ENCODE measurements at regions not wholly inside any gene's neighbourhood (a gene's known extent, or its start where the extent isn't known, plus 50 kb on each side); places are given as distances from the start of the nearest gene placed in this dataset.
"Not testable (repeated sequence)": the region's sequence is repeated elsewhere in the genome, so short reads cannot be mapped to it uniquely, and the experiment has no call there.

DNA sequence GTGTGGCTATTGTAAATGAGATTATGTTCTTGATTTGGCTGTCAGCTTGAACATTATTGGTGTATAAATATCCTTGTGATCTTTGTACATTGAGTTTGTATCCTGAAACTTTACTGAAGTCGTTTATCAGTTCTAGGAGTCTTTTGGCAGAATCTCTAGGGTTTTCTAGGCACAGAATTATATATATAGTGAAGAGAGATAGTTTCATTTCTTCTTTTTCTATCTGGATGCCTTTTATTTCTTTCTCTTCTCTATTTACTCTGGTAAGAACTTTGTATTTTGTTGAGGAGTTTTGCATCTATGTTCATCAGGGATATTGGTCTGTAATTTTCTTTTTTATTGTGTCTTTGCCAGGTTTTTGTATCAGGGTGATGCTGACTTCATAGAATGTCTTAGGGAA is 589.2 kb upstream of the MAN1A1 start:
- DNase-seq = no peak

GRCh38 chr6:119934816-119935215 is 585.3 kb upstream of the MAN1A1 start:
- no peak for DNase-seq

DNA sequence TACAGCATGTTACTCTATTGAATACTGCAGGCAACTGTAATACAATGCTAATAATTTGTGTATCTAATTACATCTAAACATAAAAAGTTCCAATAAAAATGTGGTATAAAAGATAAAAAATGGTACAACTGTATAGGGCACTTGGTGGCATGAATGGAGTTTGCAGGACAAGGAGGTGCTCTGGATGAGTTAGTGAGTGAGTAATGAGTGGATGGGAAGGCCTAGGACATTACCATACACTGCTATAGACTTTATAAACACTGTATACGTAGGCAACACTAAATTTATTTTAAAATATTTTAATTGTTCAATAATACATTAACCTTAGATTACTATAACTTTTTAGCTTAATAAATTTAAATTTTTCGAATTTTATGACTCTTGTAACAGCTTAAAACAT is 579.6 kb upstream of the MAN1A1 start:
- DNase-seq = no peak

DNA sequence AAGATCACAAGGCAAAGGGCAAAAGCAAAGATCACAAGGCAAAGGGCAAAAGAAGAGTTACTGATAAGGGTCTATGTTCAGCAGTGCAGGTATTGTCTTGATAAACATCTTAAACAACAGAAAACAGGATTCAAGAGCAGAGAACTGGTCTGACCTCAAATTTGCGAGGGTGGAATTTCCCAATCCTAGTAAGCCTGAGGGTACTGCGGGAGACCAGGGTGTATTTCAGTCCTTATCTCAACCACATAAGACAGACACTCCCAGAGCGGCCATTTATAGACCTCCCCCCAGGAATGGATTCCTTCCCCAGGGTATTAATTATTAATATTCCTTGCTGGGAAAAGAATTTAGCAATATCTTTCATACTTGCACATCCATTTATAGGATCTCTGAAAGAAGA is 575.3 kb upstream of the MAN1A1 start:
- not testable (repeated sequence) for DNase-seq

DNA sequence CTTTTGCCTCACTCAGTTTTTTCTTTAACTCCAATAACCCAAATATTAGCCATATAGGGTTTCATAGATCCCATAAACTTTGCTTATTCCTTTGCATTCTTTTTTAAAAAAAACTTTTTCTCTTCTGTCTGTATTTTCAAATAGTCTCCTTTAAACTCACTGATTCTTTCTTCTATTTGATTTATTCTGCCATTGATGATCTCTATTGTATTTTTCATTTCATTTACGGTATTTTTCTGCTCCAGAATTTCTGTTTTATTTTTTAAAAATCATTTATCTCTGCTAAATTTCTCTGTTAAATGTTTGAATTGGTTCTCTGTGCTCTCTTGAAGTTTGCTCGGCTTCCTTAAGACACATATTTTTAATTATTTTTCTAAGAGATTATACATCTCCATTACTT is 573.3 kb upstream of the MAN1A1 start:
- no peak for DNase-seq

DNA sequence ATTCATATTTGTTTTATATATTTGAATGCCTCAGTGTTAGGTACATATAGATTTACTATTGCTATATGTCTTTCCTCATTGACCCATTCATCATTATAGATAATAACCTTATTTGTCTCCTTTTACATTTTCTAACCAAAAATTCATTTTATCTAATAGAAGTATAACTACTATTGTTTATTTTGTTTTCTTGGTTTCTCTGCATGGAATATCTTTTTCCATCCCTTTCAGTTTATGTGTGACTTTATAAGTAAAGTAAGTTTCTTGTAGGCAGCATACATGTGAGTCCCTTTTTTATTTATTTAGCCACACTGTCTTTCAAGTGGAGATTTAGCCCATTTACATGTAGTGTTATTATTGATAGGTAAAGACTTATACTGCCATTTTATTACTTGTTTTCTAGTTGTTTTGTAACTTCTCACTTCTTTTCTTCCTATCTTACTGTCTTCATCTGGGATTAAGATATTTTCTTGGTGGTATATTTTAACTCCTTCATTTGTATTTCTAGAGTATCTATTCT is 572.0 kb upstream of the MAN1A1 start:
- no peak for DNase-seq

- no peak for DNase-seq
Measured at GRCh38 chr6:119917186-119917585, 567.6 kb upstream of the MAN1A1 start.

DNA sequence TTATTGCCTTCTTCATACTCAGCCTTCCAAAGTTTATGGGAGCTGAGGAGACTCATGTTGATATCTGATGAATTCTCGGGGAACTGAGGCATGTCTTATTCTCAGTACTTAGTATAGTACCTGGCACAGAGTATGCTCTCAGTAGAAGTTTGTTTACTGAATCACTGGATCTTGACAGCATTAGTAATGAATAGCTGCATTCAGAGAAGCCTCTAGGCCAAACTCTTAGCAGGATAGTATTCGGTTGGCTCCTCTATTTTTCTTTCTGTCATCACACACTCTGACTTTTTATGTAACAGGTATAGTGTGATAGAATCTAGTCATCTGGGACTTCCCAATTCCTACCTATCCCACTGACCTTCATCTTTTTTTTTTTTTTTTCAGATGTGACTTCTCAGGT is 566.4 kb upstream of the MAN1A1 start:
- DNase-seq = no peak

DNA sequence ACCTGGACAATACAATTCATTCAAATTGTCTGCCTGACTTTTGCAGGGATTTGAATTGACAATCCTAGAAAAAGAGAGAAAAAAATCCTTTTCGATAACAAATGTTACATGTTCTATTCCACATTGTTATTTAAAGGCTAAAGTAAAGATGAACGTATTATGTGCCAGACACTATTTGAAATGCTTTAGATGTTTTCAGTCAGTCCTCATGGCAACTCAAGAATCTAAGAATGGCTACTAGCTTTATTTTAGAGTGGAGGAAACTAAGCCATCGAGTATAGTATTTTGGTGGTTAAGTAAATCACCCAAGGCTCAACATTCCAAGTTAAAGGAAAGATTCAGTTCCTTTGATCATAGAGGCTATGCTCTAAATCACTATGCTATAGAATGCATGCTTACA is 558.6 kb upstream of the MAN1A1 start:
- DNase-seq = no peak

DNA sequence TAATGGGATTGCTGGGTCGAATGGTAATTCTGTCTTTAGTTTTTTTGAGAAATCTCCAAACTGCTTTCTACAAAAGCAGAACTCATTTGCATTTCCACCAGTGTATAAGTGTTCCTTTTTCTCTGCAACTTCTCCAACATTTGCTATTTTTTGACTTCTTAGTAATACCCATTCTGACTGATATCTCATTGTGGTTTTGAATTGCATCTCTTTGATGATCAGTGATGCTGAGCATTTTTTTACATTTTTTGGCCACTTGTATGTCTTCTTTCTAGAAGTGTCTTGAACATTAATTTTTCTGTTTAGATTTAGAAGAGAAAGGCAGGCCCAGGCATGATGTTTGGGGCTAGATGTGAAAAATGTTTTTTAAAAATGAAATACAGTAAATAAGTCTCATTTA is 553.1 kb upstream of the MAN1A1 start:
- no peak for DNase-seq

DNA sequence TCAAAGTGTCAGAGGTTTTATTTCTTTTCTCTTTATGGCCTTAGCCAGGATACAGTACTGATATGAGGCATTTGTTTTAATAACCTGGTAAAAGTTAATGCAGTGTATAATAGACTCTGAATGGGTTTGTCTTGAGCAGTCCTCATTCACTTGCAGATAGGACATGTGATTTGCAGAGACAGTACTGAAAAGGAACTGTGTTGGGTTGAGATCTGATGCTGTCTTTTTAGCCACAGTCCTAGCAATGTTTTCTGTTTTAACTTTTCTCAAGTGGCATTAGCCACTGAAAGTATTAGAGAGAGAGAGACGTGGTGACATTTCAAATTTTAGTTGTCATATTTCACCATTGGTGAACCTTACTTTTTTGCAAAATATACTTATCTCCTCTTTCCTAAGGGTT is 547.2 kb upstream of the MAN1A1 start:
- DNase-seq = no peak

DNA sequence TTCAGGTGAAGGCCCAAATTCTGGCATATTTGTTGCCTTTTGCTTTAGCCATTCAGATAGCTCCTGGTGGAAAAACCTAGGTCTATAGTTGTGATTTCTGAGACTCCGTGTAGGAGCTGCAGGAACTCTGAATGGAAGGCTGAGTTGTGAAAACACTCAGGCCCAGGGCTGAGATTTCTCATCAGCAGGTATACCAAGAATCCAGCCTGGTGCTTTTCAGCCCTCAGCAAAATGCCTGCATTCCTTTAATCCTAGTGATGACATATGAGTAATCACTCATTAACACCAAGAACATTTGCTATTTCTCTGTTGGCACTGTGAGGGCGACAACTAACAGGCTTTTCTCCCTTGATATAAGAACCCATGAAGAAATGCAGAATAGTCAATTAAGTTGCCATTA is 546.1 kb upstream of the MAN1A1 start:
- no peak for DNase-seq

- no peak for DNase-seq
Measured at GRCh38 chr6:119894811-119895210, 545.2 kb upstream of the MAN1A1 start.

- DNase-seq = no peak
Measured at GRCh38 chr6:119891644-119892043, 542.1 kb upstream of the MAN1A1 start.

DNA sequence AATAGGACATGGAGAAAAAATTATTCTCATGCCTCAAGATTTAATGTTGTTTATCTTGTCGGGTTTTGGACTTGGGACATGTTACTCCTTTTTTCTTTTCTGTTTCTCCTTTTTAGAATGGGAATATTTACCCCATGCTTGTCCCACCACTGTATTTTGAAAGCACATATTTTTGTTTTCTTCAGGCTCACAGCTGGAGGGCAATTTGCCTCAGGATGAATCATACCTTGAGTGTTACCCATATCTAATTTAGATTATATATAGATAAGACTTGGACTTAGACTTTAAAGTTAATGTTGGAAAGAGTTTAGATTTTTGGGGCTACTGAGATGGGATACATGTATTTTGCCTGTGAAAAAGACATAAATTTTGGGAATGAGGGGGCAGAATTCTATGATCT is 541.6 kb upstream of the MAN1A1 start:
- DNase-seq = no peak

GRCh38 chr6:119890470-119890869 is 540.9 kb upstream of the MAN1A1 start:
- no peak for DNase-seq

GRCh38 chr6:119887666-119888065 is 538.1 kb upstream of the MAN1A1 start:
- no peak for DNase-seq

DNA sequence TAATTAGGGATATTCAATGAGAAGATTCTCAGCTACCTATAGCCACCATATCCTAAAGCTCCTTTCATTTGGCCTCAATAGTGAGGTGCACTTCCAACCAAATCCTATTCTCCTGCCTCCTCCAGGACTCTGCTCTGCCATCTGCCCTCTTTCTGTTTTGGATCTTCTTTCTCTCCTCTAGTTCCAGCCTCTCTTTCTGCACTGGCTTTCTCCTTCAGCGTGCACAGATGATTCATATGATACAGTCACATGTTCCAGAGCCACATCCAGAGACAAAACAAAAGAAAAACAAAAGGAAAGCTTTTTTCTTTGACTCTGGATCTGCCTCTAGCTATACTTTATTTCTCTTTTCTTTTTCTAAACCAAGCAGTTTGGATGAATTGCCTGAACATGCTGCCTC is 531.9 kb upstream of the MAN1A1 start:
- DNase-seq = no peak

GRCh38 chr6:119880840-119881239 is 531.3 kb upstream of the MAN1A1 start:
- no peak for DNase-seq

- no peak for DNase-seq
Measured at GRCh38 chr6:119879731-119880130, 530.2 kb upstream of the MAN1A1 start.

- no peak for DNase-seq
Measured at GRCh38 chr6:119874381-119874780, 524.8 kb upstream of the MAN1A1 start.

GRCh38 chr6:119873107-119873506 is 523.5 kb upstream of the MAN1A1 start:
- no peak for DNase-seq

- no peak for DNase-seq
Measured at GRCh38 chr6:119871520-119871919, 522.0 kb upstream of the MAN1A1 start.

- DNase-seq = no peak
Measured at GRCh38 chr6:119865466-119866350, 516.1 kb upstream of the MAN1A1 start.

DNA sequence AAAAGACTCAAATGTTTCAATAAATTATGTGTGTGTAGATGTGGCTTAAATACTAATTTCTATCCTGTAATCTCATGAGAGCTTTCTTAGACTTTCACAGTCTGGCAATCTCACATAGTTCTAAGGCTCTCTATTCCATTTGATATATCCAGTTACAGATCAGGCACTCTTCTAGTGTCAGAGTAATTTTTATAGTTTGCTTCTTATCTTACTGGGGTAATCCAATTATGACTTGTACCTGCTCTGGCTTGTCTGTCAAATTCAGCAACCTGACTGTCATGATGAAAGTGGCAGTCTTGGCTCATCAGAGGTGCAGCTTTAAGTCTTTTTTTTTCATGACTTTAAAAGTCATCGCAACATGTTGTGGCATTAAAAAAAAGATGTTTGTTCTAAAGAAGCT is 513.2 kb upstream of the MAN1A1 start:
- no peak for DNase-seq

Data from right forelimb (tissue), 1 donor.